ENCODE measurements at regions not wholly inside any gene's neighbourhood (a gene's known extent, or its start where the extent isn't known, plus 50 kb on each side); places are given as distances from the start of the nearest gene placed in this dataset.
A peak's percentile ranks its signal among the peaks of the same experiment; 100 is the strongest.

GRCh38 chr2:100198461-100199230 is 56.3 kb upstream of the AFF3 start:
- Histone ChIP-seq H3K4me1 (peaks cover 15 to 35% (median 26%) of the 10 kb centered on the region in 9 donors), H3K4me3 (no peak overlapping the region), H3K27ac (peak overlapping the region; percentile 26 to 90 (median 80)), H3K36me3 (no peaks in the 10 kb centered on the region), H3K27me3 (no peaks in the 10 kb centered on the region), H3K9me3 (no peaks in the 10 kb centered on the region)
- no peak for TF ChIP-seq CTCF (IDR thresholded peaks at IDR 0.05)
- WGBS, 2 donors, result 79 to 81% methylated on average over 13 of the region's 13 CpGs
- peak in 1 of 8 donors; percentile 51 for ATAC-seq
- DNase-seq, result no peak
- intact Hi-C loops (cut with DNase I), result no loop called here

- Histone ChIP-seq H3K4me1 (peaks cover 20 to 45% (median 32%) of the 10 kb centered on the region in 9 donors), H3K9me3 (no peaks in the 10 kb centered on the region), H3K27me3 (no peaks in the 10 kb centered on the region), H3K27ac (peak overlapping the region; percentile 26 to 90 (median 80)), H3K36me3 (no peaks in the 10 kb centered on the region), H3K4me3 (no peak overlapping the region)
- ATAC-seq (peak; percentile 75 to 93 (median 88)), DNase-seq (peak; percentile 64 to 77)
- intact Hi-C loops (cut with DNase I), result no loop called here
- WGBS, 2 donors, result 17 to 22% methylated on average over 8 of the region's 8 CpGs
- TF ChIP-seq CTCF (IDR thresholded peaks at IDR 0.05), result no peak
Observed at GRCh38 chr2:100197631-100198153, 55.3 kb upstream of the AFF3 start.

- peak in 3 of 8 donors; percentile 4 to 21 (median 5) for ATAC-seq
- H3K4me3 ChIP-seq, result no peak overlapping the region
- H3K27ac ChIP-seq, result peak overlapping the region; percentile 26 to 90 (median 80)
- 77 to 85% methylated on average over 18 of the region's 18 CpGs for WGBS, 2 donors
- H3K9me3 ChIP-seq, result no peaks in the 10 kb centered on the region
- DNase-seq, result no peak
- H3K36me3 ChIP-seq, result no peaks in the 10 kb centered on the region
- no peak for TF ChIP-seq CTCF (IDR thresholded peaks at IDR 0.05)
- peaks cover 20 to 52% (median 38%) of the 10 kb centered on the region in 9 donors for H3K4me1 ChIP-seq
- no peaks in the 10 kb centered on the region for H3K27me3 ChIP-seq
- intact Hi-C loops (cut with DNase I), result no loop called here
Observed at GRCh38 chr2:100196786-100197494, 54.5 kb upstream of the AFF3 start.

- no peaks in the 10 kb centered on the region for H3K27me3 ChIP-seq
- no peak for TF ChIP-seq CTCF (IDR thresholded peaks at IDR 0.05)
- H3K4me1 ChIP-seq, result peaks cover 20 to 52% (median 38%) of the 10 kb centered on the region in 9 donors
- no peak for DNase-seq
- ATAC-seq, result no peak
- intact Hi-C loops (cut with DNase I), result no loop called here
- no peaks in the 10 kb centered on the region for H3K9me3 ChIP-seq
- H3K27ac ChIP-seq, result no peak overlapping the region
- no peak overlapping the region for H3K4me3 ChIP-seq
- H3K36me3 ChIP-seq, result no peaks in the 10 kb centered on the region
- 94% methylated on average over 5 of the region's 5 CpGs for WGBS, 2 donors
Observed at GRCh38 chr2:100195942-100196341, 53.6 kb upstream of the AFF3 start.

Data from heart right ventricle (tissue), 16 donors.